GM21515 (cell line): ENCODE measurements at regions not wholly inside any gene's neighbourhood (a gene's known extent, or its start where the extent isn't known, plus 50 kb on each side); places are given as distances from the start of the nearest gene placed in this dataset.

Experiments used
- ATAC-seq: cut with Tn5 transposase; IDR thresholded peaks from one replicate; pipeline ENCODE4 v1.9.1; 2021; ENCODE audit not compliant: unreplicated experiment

GRCh38 chr2:192314800-192315481 is 120.2 kb upstream of the TMEFF2 start:
- ATAC-seq, result no peak

GRCh38 chr2:192313773-192314172 is 119.0 kb upstream of the TMEFF2 start:
- ATAC-seq, result no peak

- ATAC-seq, result no peak
These were observed 117.1 kb upstream of the TMEFF2 start for GRCh38 chr2:192311701-192312460.

GRCh38 chr2:192307530-192307929 is 112.8 kb upstream of the TMEFF2 start:
- ATAC-seq, result no peak

- no peak for ATAC-seq
These were observed 103.9 kb upstream of the TMEFF2 start for GRCh38 chr2:192298664-192299063.

DNA sequence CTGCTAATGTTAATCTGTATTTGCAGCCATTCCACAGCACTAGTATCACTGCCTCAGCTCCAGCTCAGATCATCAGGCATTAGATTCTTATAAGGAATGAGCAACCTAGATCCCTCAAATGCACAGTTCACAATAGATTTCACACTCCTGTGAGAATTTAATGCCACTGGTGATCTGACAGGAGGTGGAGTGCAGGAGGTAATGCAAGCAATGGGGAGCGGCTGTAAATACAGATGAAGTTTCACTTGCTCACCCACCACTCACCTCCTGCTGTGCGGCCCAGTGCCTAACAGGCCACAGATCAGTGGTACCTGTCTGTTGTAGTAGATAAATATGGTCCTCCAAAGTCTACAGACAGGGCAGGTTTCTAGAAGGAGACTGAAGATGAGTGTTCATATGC is 97.7 kb upstream of the TMEFF2 start:
- no peak for ATAC-seq

DNA sequence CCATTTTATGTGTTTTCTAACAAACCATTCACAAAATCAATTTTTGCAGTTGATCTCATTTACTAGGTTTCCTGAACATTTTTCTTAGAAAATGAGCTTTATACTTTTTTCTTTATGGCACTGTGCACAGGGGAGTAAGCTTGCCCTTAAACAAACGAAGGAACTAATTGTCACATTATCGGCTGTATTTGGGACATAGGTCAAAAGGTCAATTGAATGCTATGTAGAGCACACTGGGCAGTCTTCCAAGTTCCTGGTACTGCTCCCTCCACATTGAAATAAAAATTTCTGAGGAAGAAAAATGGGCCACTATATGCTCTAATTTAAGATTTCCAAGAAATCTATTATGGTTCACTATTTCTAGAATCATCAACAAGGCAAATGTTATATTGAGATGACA is 93.6 kb upstream of the TMEFF2 start:
- no peak for ATAC-seq

DNA sequence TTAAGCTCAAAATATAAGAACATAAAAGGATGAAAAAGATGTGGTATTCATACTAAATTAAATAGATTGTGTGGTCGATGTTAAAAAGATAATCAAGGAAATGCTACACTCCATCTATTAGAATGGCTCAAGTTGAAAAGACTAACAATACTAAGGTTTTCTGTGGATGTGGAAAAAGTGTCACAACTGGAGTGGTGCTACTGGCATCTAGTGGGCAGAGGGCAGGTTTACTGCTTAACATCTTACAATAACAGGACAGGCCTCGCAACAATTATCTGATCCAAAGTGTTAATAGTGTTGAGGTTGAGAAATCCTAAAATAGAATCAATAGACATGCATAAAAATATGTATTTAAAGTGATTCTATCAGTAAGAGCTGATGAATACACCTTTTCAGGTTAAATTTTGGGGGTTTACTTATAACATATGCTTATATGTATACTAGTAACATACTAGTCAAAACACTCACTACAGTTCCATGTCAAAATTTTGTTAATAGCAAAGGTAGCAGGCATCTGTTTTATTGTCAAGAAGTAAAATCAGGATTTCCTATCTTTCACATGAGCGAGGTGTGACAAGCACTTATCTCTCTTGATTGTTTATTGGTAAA is 91.5 kb upstream of the TMEFF2 start:
- ATAC-seq, result no peak

- ATAC-seq, result no peak
These were observed 88.7 kb upstream of the TMEFF2 start for GRCh38 chr2:192283450-192283849.

- no peak for ATAC-seq
These were observed 84.0 kb upstream of the TMEFF2 start for GRCh38 chr2:192278701-192279100.

DNA sequence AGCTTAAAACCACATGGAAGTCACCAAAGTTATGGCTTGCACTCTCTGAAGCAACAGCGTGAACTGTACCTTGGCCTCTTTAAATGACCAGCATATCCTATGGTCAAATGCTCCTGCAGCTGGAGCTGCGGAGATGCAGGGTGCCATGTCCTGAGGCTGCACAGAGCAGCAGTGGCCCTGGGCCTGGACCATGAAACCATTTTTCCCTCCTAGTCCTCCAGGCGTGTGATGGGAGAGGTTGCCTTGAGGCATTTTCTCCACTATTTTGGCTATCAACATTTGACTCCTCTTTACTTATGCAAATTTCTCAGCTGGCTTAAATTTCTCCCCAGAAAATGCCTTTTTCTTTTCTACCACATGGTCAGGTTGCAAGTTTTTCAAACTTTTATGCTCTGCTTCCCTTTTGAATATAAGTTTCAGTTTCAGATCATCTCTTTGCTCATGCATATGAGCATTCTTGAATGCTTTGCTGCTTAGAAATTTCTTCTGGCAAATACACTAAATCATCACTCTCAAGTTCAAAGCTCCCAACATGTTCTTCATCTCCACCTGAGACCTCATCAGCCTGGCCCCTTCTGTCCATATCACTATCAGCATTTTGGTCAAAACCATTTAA is 82.9 kb upstream of the TMEFF2 start:
- no peak for ATAC-seq

DNA sequence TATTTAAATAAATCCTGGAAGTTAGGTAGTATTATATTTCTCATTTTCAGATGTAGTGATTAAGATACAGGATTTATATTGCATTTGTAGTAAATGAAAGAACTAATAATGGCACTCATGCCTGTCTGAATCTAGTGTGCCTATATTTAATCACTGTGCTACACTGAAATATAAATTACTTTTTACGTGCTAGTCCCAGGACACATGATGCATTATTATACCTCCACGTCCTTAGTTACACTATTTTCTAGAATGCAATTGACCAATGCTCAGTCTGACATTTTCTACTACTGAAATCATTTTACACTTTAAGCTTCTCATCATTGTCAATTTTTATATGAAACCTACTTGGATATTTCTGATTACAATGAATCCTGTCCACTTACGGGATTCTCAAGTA is 80.9 kb upstream of the TMEFF2 start:
- ATAC-seq, result no peak

DNA sequence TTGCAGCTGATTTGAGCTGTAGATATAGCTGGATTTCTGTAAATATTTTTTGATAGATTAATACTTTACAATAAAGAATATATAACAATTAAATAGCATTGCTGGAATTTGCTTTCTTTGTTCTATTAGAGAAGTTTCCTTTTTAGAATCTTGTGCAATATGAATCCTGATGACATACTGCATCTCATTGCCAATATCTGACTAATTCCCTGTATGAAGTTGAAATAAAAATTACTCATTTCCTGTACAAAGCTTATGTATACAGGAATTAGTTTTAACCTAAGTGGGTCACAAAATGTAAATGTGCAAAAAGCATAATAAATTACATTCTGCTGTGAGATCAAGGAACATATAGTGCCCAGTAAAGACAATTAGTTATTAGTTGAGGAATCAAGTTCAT is 72.8 kb upstream of the TMEFF2 start:
- ATAC-seq, result no peak

DNA sequence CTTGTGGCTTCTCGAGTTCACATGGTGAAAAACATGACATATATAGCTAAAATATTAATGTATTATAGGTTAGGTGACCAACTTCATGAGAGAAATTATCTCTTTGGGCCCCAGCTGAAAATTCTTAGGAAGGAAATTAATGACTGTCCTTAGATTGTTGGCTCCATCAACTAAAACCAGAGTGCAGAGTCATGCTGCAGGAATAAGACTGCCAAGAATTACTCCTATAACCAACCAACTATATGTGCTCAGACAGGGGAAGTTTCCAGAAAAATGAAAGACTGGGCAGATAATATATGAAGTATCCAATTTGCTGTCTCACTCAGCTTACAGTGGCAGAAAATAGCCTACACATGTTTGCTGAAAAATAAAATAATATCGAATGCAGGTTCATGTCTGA is 71.0 kb upstream of the TMEFF2 start:
- no peak for ATAC-seq

- no peak for ATAC-seq
These were observed 59.7 kb upstream of the TMEFF2 start for GRCh38 chr2:192254444-192254843.

DNA sequence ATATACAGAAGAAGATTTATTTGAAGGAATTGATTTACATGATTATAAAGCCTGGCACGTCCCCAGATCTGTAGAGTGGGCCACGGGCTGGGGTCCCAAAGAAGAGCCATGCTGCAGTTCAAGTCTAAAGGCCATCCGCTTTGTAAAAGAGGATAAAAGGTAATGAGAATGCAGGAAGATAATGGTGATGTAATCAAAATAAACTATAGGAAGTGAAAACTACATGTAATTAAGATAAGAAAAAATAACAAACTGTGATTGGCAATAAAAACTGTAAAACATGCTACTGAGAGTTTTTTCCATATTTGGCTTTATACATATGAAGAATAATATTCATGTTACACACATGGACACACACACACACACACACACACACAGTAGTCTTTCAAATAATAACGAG is 59.0 kb upstream of the TMEFF2 start:
- ATAC-seq, result no peak

DNA sequence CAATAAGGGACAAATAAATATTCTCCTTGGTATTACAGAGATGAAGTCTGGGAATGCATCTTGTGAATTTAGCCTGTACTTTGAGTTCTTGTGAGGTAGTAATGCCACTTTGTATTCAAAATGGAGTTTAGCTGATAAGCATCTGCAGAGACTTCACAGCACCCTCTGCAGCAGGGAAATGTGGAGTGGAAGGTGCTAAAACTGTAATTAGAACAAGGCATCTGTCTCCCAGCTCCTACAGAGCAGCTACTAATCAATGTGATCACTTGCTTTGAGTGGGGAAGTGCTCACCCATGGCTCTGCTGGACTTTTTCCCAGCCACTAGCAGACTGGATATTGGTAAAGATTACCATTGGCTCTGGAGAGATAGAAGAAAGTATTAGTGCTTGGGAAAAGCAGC is 56.2 kb upstream of the TMEFF2 start:
- no peak for ATAC-seq

DNA sequence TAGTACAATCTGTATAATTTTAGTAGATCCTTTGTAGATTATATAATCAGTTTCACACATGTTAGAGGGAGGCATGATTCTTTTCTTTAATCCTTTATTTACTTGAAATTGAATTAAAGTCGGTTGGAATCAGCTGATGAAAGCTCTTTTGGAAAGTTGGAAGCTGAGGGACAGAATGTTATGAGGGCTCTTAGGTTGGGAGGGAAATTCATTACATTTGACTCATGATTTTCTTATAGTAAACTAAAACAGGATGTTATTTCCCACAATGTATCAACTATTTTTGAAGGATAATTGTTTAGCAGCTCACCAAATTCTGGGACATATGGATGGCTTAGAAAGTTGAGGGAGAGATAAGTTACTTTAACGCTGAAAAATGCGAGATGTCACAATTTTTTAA is 52.7 kb upstream of the TMEFF2 start:
- ATAC-seq, result no peak

DNA sequence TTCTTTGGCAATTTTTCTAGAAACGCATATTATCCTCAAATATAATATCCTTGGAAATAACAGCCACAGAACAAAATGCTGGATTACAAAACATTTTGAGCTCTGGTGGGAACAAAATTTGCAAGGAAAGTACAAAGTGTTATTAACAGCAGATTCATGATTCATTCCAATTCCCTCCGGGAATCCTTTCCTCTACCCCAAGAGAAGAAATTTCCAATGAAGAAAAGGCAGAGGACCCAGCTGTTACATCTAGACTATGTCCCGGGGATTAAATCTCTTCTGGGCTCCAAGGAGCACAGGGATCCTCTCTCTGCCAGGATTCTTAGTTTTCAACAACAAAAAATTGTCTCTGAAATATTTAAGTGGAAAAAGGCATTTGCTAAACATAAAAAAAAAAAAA is 51.6 kb upstream of the TMEFF2 start:
- no peak for ATAC-seq

GRCh38 chr2:192245329-192245728 is 50.6 kb upstream of the TMEFF2 start:
- ATAC-seq, result no peak
